ENCODE measurements at regions not wholly inside any gene's neighbourhood (a gene's known extent, or its start where the extent isn't known, plus 50 kb on each side); places are given as distances from the start of the nearest gene placed in this dataset.

GRCh38 chr9:25226901-25227686, 451.1 kb downstream of the TUSC1 start:
- H3K36me3 ChIP-seq, result no peaks in the 10 kb centered on the region
- H3K9me3 ChIP-seq, result no peaks in the 10 kb centered on the region
- no peak overlapping the region for H3K27ac ChIP-seq
- no peaks in the 10 kb centered on the region for H3K4me1 ChIP-seq
- no peak for TF ChIP-seq POLR2A (IDR thresholded peaks at IDR 0.05)
- TF ChIP-seq, protein P1, sequence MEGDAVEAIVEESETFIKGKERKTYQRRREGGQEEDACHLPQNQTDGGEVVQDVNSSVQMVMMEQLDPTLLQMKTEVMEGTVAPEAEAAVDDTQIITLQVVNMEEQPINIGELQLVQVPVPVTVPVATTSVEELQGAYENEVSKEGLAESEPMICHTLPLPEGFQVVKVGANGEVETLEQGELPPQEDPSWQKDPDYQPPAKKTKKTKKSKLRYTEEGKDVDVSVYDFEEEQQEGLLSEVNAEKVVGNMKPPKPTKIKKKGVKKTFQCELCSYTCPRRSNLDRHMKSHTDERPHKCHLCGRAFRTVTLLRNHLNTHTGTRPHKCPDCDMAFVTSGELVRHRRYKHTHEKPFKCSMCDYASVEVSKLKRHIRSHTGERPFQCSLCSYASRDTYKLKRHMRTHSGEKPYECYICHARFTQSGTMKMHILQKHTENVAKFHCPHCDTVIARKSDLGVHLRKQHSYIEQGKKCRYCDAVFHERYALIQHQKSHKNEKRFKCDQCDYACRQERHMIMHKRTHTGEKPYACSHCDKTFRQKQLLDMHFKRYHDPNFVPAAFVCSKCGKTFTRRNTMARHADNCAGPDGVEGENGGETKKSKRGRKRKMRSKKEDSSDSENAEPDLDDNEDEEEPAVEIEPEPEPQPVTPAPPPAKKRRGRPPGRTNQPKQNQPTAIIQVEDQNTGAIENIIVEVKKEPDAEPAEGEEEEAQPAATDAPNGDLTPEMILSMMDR (IDR thresholded peaks at IDR 0.05), result no peak
- no peak overlapping the region for H3K4me3 ChIP-seq
- DNase-seq, result no peak
- H3K27me3 ChIP-seq, result no peaks in the 10 kb centered on the region

DNA sequence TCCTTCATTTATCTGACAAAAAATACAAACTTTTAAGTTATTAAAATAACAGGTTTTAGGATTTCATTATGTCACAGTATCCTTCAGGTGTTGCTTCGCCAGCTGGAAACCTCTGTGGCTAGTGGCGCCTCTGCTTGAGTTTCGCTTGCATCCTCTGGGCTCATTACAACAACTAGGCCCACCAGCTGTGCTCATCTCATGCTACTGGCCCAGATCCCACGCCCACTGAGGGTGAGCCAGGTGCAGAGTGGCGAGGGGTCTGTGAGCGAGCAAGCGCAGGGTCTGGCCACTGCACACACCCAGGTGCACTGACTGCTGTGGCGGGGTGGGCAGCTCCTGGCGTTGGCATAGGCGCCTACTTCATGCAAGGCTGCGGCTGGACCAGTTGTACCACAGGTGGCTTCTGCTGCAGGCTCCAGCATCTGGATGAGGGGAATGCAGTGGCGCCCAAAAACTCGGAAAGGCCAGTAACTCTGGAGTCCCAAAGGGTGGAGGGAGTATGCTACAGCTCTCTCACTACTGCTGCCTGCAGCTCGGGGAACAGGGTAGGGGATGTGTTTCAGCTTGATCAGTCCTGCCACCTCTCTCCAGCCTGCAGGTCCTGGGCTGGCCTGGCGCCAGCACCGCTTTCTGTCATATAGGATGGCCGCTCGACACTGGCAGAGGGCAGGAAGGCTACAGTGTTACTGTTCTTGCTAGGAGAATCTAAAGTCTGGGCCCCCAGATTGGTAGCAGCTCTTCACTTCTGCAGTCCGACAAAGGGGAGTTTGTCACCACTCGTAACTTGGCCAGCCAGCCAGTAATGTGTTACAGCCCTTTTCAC, 452.1 kb downstream of the TUSC1 start:
- Histone ChIP-seq H3K4me3 (no peak overlapping the region), H3K27me3 (no peaks in the 10 kb centered on the region), H3K27ac (no peak overlapping the region), H3K36me3 (no peaks in the 10 kb centered on the region), H3K9me3 (no peaks in the 10 kb centered on the region), H3K4me1 (no peaks in the 10 kb centered on the region)
- TF ChIP-seq, protein P1 (IDR thresholded peaks at IDR 0.05), result no peak
- no peak for TF ChIP-seq POLR2A (IDR thresholded peaks at IDR 0.05)
- DNase-seq, result no peak

DNA sequence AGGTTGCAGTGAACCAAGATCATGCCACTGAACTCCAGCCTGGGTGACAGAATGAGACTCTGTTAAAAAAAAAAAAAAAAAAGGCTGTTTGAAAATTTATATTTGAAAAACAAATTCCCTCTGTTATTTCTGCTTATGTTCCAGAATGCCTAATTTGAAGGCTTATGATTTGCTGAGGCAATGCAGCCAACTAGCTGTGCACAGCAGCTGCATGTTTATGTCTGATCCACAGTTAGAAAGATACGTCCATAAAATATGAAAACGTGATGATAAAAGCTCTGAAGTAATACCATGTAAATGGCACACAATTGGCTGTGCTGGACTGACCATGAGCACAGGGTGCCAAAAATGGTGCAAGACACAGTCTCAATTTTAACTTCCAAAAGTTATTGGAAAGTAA, 453.2 kb downstream of the TUSC1 start:
- no peak for DNase-seq
- Histone ChIP-seq H3K27ac (no peak overlapping the region), H3K9me3 (no peaks in the 10 kb centered on the region), H3K4me3 (no peak overlapping the region), H3K36me3 (no peaks in the 10 kb centered on the region), H3K27me3 (no peaks in the 10 kb centered on the region), H3K4me1 (no peaks in the 10 kb centered on the region)
- TF ChIP-seq POLR2A (IDR thresholded peaks at IDR 0.05), result no peak
- TF ChIP-seq, protein P1 (IDR thresholded peaks at IDR 0.05), result no peak

DNA sequence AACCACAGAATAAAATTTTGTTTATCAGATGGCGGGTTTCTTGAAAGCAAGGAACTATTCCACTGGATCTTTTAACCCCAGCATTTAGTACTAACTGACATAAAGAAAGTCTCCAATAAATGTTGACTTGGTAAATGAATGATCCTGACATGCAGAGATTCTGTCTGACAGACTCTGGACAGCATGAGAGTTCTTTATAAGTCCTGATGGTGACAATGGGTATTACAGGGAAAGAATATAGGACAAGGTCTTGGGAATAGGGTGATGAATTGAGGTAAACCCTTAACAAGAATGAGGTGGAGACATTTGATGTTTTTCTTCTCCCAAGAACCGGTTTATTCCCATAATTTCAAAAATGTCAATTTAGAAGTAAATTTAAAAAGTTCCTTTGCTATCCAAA, 453.9 kb downstream of the TUSC1 start:
- H3K27ac ChIP-seq, result no peak overlapping the region
- H3K36me3 ChIP-seq, result no peaks in the 10 kb centered on the region
- no peaks in the 10 kb centered on the region for H3K9me3 ChIP-seq
- no peak overlapping the region for H3K4me3 ChIP-seq
- H3K27me3 ChIP-seq, result no peaks in the 10 kb centered on the region
- no peak for TF ChIP-seq POLR2A (IDR thresholded peaks at IDR 0.05)
- TF ChIP-seq, protein P1 (IDR thresholded peaks at IDR 0.05), result no peak
- DNase-seq, result no peak
- H3K4me1 ChIP-seq, result no peaks in the 10 kb centered on the region

- Histone ChIP-seq H3K9me3 (no peaks in the 10 kb centered on the region), H3K4me1 (no peaks in the 10 kb centered on the region), H3K36me3 (no peaks in the 10 kb centered on the region), H3K27ac (no peak overlapping the region), H3K27me3 (no peaks in the 10 kb centered on the region), H3K4me3 (no peak overlapping the region)
- TF ChIP-seq POLR2A (IDR thresholded peaks at IDR 0.05), result no peak
- TF ChIP-seq, protein P1 (IDR thresholded peaks at IDR 0.05), result no peak
- no peak for DNase-seq
Observed at GRCh38 chr9:25212361-25212760, 465.9 kb downstream of the TUSC1 start.

Data from Peyer's patch (tissue), 4 donors.